B cell (primary cell): ENCODE measurements at regions not wholly inside any gene's neighbourhood (a gene's known extent, or its start where the extent isn't known, plus 50 kb on each side); places are given as distances from the start of the nearest gene placed in this dataset.
A peak's percentile ranks its signal among the peaks of the same experiment; 100 is the strongest.

Source experiments
- ATAC-seq: fragments of 200-7000 bp; cut with Tn5 transposase; one replicate; pipeline ENCODE4 v1.10.0; 2021; ENCODE audit warnings: low read depth, mild to moderate bottlenecking, moderate number of reproducible peaks, moderate library complexity
- CTCF ChIA-PET: fragments of 350-600 bp; sonication (Branson Sonifier 250); formaldehyde crosslinking; loops from one replicate; lab custom pipeline; 2021; ENCODE audit warnings: antibody characterized with exemption, inconsistent platforms; lab: Charles Lee
- POLR2A ChIA-PET: fragments of 350-600 bp; sonication (Branson Sonifier 250); formaldehyde crosslinking; loops from one replicate; lab custom pipeline; 2021; ENCODE audit warnings: antibody characterized with exemption; lab: Charles Lee
- DNase-seq: peaks from one replicate; pipeline ENCODE4 v3.0.0; 2013
- H2AFZ ChIP-seq: 2 replicates; pipeline ENCODE4 v1.6.1; 2012; ENCODE audit warnings: mild to moderate bottlenecking, low read depth, low read length; ENCODE audit not compliant: insufficient read depth, poor library complexity, severe bottlenecking
- H3K27ac ChIP-seq, 2 donors: 1 replicate in 1 of 2; 2 replicates in 1 of 2; pipeline ENCODE4 v1.5.1; 2012 to 2013; ENCODE audit warnings: low read length in 2 of 2, mild to moderate bottlenecking in 2 of 2, moderate library complexity in 1 of 2
- H3K27me3 ChIP-seq, 4 experiments: fragments of 200-600 bp in 1 of 4; sonication (generic) in 1 of 4; replicated peaks in 1 of 4; 1 replicate in 2 of 4; 2 replicates in 2 of 4; pipeline versions ENCODE4 v1.6.1 to v1.7.0; 2013 to 2016; ENCODE audit warnings: low read length in 3 of 4, mild to moderate bottlenecking in 2 of 4, mixed read lengths in 1 of 4, moderate library complexity in 1 of 4; ENCODE audit not compliant: insufficient read depth in 4 of 4, control insufficient read depth in 3 of 4; ENCODE audit errors: control extremely low read depth in 1 of 4
- H3K36me3 ChIP-seq, 2 experiments: replicated peaks in 1 of 2; 1 replicate in 1 of 2; 2 replicates in 1 of 2; pipeline versions ENCODE4 v1.6.1 to v1.7.1; 2013; ENCODE audit warnings: low read length in 1 of 2; ENCODE audit not compliant: insufficient read depth in 2 of 2, control insufficient read depth in 1 of 2; ENCODE audit errors: control extremely low read depth in 1 of 2, extremely low read depth in 1 of 2
- H3K4me1 ChIP-seq, 2 donors: fragments of 200-600 bp in 1 of 2; sonication (generic) in 1 of 2; 1 replicate in 1 of 2; 2 replicates in 1 of 2; pipeline versions ENCODE4 v1.5.1 to v1.6.1; 2013 to 2017; ENCODE audit warnings: low read length in 2 of 2; ENCODE audit not compliant: control insufficient read depth in 2 of 2, insufficient read depth in 2 of 2
- H3K4me2 ChIP-seq: replicated peaks from 2 replicates; pipeline ENCODE3; 2012; ENCODE audit warnings: mild to moderate bottlenecking, low read depth, low read length; ENCODE audit not compliant: poor library complexity, severe bottlenecking
- H3K4me3 ChIP-seq, 5 experiments: fragments of 200-600 bp in 1 of 5; sonication (generic) in 1 of 5; 1 replicate in 3 of 5; 2 replicates in 2 of 5; pipeline versions ENCODE4 v1.5.1 to v1.7.0; 2011 to 2016; ENCODE audit warnings: low read length in 4 of 5, mild to moderate bottlenecking in 4 of 5, low read depth in 2 of 5, control low read depth in 1 of 5, moderate library complexity in 1 of 5; ENCODE audit not compliant: insufficient read depth in 1 of 5; ENCODE audit errors: control extremely low read depth in 1 of 5, extremely low read depth in 1 of 5
- H3K79me2 ChIP-seq: fragments of 200-600 bp; sonication (generic); one replicate; pipeline ENCODE4 v1.6.0; 2016; ENCODE audit warnings: low read length; ENCODE audit not compliant: control insufficient read depth, insufficient read depth
- H3K9ac ChIP-seq: fragments of 200-600 bp; sonication (generic); 2 replicates; pipeline ENCODE4 v1.6.1; 2017; ENCODE audit warnings: mild to moderate bottlenecking, low read length, moderate library complexity
- H3K9me3 ChIP-seq, 3 donors: one replicate each; pipeline versions ENCODE4 v1.6.1 to v1.7.1; 2013; ENCODE audit warnings: low read length in 2 of 3; ENCODE audit not compliant: control insufficient read depth in 2 of 3, insufficient read depth in 1 of 3; ENCODE audit errors: control extremely low read depth in 1 of 3
- H4K20me1 ChIP-seq: 2 replicates; pipeline ENCODE4 v1.6.0; 2012; ENCODE audit warnings: mild to moderate bottlenecking, low read length; ENCODE audit not compliant: insufficient read depth, control insufficient read depth, poor library complexity, severe bottlenecking
- H3K27ac Mint-ChIP-seq: one replicate; pipeline ENCODE4 v1.8.0; 2021; ENCODE audit warnings: mixed read lengths
- H3K27me3 Mint-ChIP-seq: one replicate; pipeline ENCODE4 v1.8.0; 2021; ENCODE audit warnings: mixed read lengths
- H3K4me1 Mint-ChIP-seq: one replicate; pipeline ENCODE4 v1.8.0; 2021; ENCODE audit warnings: mixed read lengths
- H3K4me3 Mint-ChIP-seq: one replicate; pipeline ENCODE4 v1.8.0; 2021; ENCODE audit warnings: mixed read lengths
- H3K9me3 Mint-ChIP-seq: one replicate; pipeline ENCODE4 v1.8.0; 2022; ENCODE audit warnings: mixed read lengths; ENCODE audit not compliant: insufficient read depth
- CTCF ChIP-seq: fragments of 200-600 bp; IDR thresholded peaks from one replicate; pipeline ENCODE4 v1.8.0; 2022; ENCODE audit warnings: antibody characterized with exemption, mild to moderate bottlenecking
- EZH2 ChIP-seq: IDR thresholded peaks from 2 replicates; pipeline ENCODE4 v1.6.1; 2012; ENCODE audit warnings: borderline replicate concordance, low read depth, mild to moderate bottlenecking, moderate library complexity, low read length; ENCODE audit not compliant: insufficient read depth, poor library complexity, severe bottlenecking
- WGBS: methylation state at CpG from one replicate; pipeline ENCODE4 v1.1.5; 2013; ENCODE audit warnings: missing lambda C conversion rate; ENCODE audit not compliant: insufficient coverage; 5-methylcytosine and 5-hydroxymethylcytosine counted together
- intact Hi-C: fragments of 100-400 bp; cut with micrococcal nuclease; formaldehyde crosslinking; loops from one replicate; pipeline ENCODE4 v1.10.0; 2022

GRCh38 chr9:117547904-117548303 is 133.0 kb upstream of the ASTN2 start:
- Histone ChIP-seq H3K36me3 (no peaks in the 10 kb centered on the region), H3K4me1 (no peaks in the 10 kb centered on the region), H3K27ac (no peak overlapping the region), H3K9me3 (no peaks in the 10 kb centered on the region), H3K4me2 (no peak overlapping the region), H4K20me1 (no peaks in the 10 kb centered on the region), H3K27me3 (no peaks in the 10 kb centered on the region), H2AFZ (no peak overlapping the region), H3K79me2 (no peaks in the 10 kb centered on the region), H3K4me3 (no peak overlapping the region), H3K9ac (no peak overlapping the region)
- Mint-ChIP-seq H3K27ac (no peak overlapping the region), H3K4me1 (peaks cover 3% of the 10 kb centered on the region), H3K4me3 (no peak overlapping the region), H3K9me3 (no peaks in the 10 kb centered on the region), H3K27me3 (peaks cover 20% of the 10 kb centered on the region)
- intact Hi-C loops: no loop called here
- WGBS: no CpG with 5 or more reads among the region's 3 CpGs
- ATAC-seq (no peak), DNase-seq (no peak)
- TF ChIP-seq CTCF (no peak), EZH2 (no peak)
- ChIA-PET POLR2A (no interaction called here), CTCF (no interaction called here)

- H4K20me1 ChIP-seq: no peaks in the 10 kb centered on the region
- no peak overlapping the region for H3K27ac ChIP-seq
- no peaks in the 10 kb centered on the region for H3K9me3 Mint-ChIP-seq
- H3K27ac Mint-ChIP-seq: no peak overlapping the region
- no peak overlapping the region for H3K9ac ChIP-seq
- H3K4me1 Mint-ChIP-seq: peaks cover 3% of the 10 kb centered on the region
- POLR2A ChIA-PET: no interaction called here
- DNase-seq (no peak), ATAC-seq (no peak)
- H3K36me3 ChIP-seq: no peaks in the 10 kb centered on the region
- H3K27me3 ChIP-seq: no peaks in the 10 kb centered on the region
- no peak overlapping the region for H3K4me3 ChIP-seq
- WGBS: 35% methylated on average over 13 of the region's 20 CpGs
- H3K27me3 Mint-ChIP-seq: peaks cover 24% of the 10 kb centered on the region
- no peak overlapping the region for H3K4me2 ChIP-seq
- intact Hi-C loops: no loop called here
- H3K4me3 Mint-ChIP-seq: no peak overlapping the region
- TF ChIP-seq CTCF (no peak), EZH2 (no peak)
- H3K4me1 ChIP-seq: no peaks in the 10 kb centered on the region
- H2AFZ ChIP-seq: peak overlapping the region; percentile 36
- CTCF ChIA-PET: no interaction called here
- H3K9me3 ChIP-seq: no peaks in the 10 kb centered on the region
- no peaks in the 10 kb centered on the region for H3K79me2 ChIP-seq
Measured at GRCh38 chr9:117546894-117547678, 132.2 kb upstream of the ASTN2 start.
